Fibroblast of lung (primary cell): ENCODE measurements at regions not wholly inside any gene's neighbourhood (a gene's known extent, or its start where the extent isn't known, plus 50 kb on each side); places are given as distances from the start of the nearest gene placed in this dataset.
A peak's percentile ranks its signal among the peaks of the same experiment; 100 is the strongest.

Experiments used
- DNase-seq, 2 donors: peaks; one replicate each; pipeline versions ENCODE4 v3.0.0 to v3.0.0-alpha.2; 2010; ENCODE audit warnings: low read depth in 2 of 2
- H2AFZ ChIP-seq: 2 replicates; pipeline ENCODE4 v1.5.1; 2012; ENCODE audit warnings: low read length, control low read depth, inconsistent platforms
- H3K27ac ChIP-seq: 2 replicates; pipeline ENCODE4 v1.5.1; 2011; ENCODE audit warnings: low read length, control low read depth; ENCODE audit not compliant: insufficient read depth
- H3K27me3 ChIP-seq: 2 replicates; pipeline ENCODE4 v1.5.1; 2011; ENCODE audit warnings: mild to moderate bottlenecking, low read length; ENCODE audit not compliant: control insufficient read depth, insufficient read depth
- H3K36me3 ChIP-seq: 2 replicates; pipeline ENCODE4 v1.5.1; 2011; ENCODE audit warnings: low read length; ENCODE audit not compliant: control insufficient read depth, insufficient read depth
- H3K4me1 ChIP-seq: 2 replicates; pipeline ENCODE4 v1.5.1; 2011; ENCODE audit warnings: low read length; ENCODE audit not compliant: control insufficient read depth, insufficient read depth; ENCODE audit errors: extremely low read depth
- H3K4me2 ChIP-seq: 2 replicates; pipeline ENCODE4 v1.5.1; 2011; ENCODE audit warnings: low read length, control low read depth; ENCODE audit not compliant: insufficient read depth; ENCODE audit errors: extremely low read depth
- H3K4me3 ChIP-seq, 4 experiments: fragments of 200-600 bp in 1 of 4; sonication (generic) in 1 of 4; replicated peaks in 1 of 4; 2 replicates each; pipeline ENCODE4 v1.5.1; 2011 to 2016; ENCODE audit warnings: low read length in 4 of 4, low read depth in 3 of 4, mild to moderate bottlenecking in 3 of 4, control low read depth in 2 of 4, inconsistent platforms in 1 of 4, mixed read lengths in 1 of 4; ENCODE audit not compliant: insufficient read depth in 1 of 4; ENCODE audit errors: control extremely low read depth in 1 of 4
- H3K79me2 ChIP-seq: 2 replicates; pipeline ENCODE4 v1.5.1; 2012; ENCODE audit warnings: mild to moderate bottlenecking, low read length, inconsistent platforms; ENCODE audit not compliant: control insufficient read depth, insufficient read depth
- H3K9ac ChIP-seq: 2 replicates; pipeline ENCODE4 v1.5.1; 2011; ENCODE audit warnings: mild to moderate bottlenecking, low read length, control low read depth; ENCODE audit not compliant: insufficient read depth
- H3K9me3 ChIP-seq: 2 replicates; pipeline ENCODE4 v1.5.1; 2012; ENCODE audit warnings: low read depth, low read length; ENCODE audit not compliant: control insufficient read depth, insufficient read depth
- H4K20me1 ChIP-seq: 2 replicates; pipeline ENCODE4 v1.5.1; 2011; ENCODE audit warnings: low read length; ENCODE audit not compliant: control insufficient read depth, insufficient read depth; ENCODE audit errors: extremely low read depth
- CTCF ChIP-seq, 2 donors: IDR thresholded peaks in 1 of 2; conservative IDR thresholded peaks in 1 of 2; 1 replicate in 1 of 2; 2 replicates in 1 of 2; pipeline ENCODE4 v1.5.1; 2011 to 2012; ENCODE audit warnings: low read length in 2 of 2, control low read depth in 1 of 2, inconsistent platforms in 1 of 2, low read depth in 1 of 2, mild to moderate bottlenecking in 1 of 2
- EZH2 ChIP-seq: IDR thresholded peaks from 2 replicates; pipeline ENCODE4 v1.5.1; 2012; ENCODE audit warnings: low read length, control low read depth, mild to moderate bottlenecking; ENCODE audit errors: missing control alignments

- Histone ChIP-seq H3K4me2 (no peak overlapping the region), H3K9me3 (no peaks in the 10 kb centered on the region), H3K36me3 (no peaks in the 10 kb centered on the region), H4K20me1 (no peaks in the 10 kb centered on the region), H3K79me2 (no peaks in the 10 kb centered on the region), H3K9ac (no peak overlapping the region), H2AFZ (no peak overlapping the region), H3K27ac (no peak overlapping the region), H3K4me1 (no peaks in the 10 kb centered on the region), H3K27me3 (no peaks in the 10 kb centered on the region), H3K4me3 (no peak overlapping the region)
- no peak for DNase-seq
- TF ChIP-seq EZH2 (no peak), CTCF (conservative IDR thresholded peaks at IDR 0.05 in 1 of 2, IDR thresholded peaks at IDR 0.05 in 1 of 2; ENCODE audit: low read depth in 1 of 2, low read length in 2 of 2) (no peak)
Measured at GRCh38 chr12:41762691-41763090, 382.0 kb downstream of the GXYLT1 start.

- no peak for DNase-seq
- TF ChIP-seq CTCF (conservative IDR thresholded peaks at IDR 0.05 in 1 of 2, IDR thresholded peaks at IDR 0.05 in 1 of 2; ENCODE audit: low read depth in 1 of 2, low read length in 2 of 2) (no peak), EZH2 (no peak)
- Histone ChIP-seq H3K4me1 (no peaks in the 10 kb centered on the region), H3K27me3 (no peaks in the 10 kb centered on the region), H3K36me3 (no peaks in the 10 kb centered on the region), H3K79me2 (no peaks in the 10 kb centered on the region), H2AFZ (no peak overlapping the region), H3K27ac (no peak overlapping the region), H3K4me2 (no peak overlapping the region), H3K9me3 (no peaks in the 10 kb centered on the region), H4K20me1 (no peaks in the 10 kb centered on the region), H3K4me3 (no peak overlapping the region), H3K9ac (no peak overlapping the region)
Measured at GRCh38 chr12:41745593-41745992, 399.1 kb downstream of the GXYLT1 start.

GRCh38 chr12:41743835-41744234 is 400.8 kb downstream of the GXYLT1 start:
- Histone ChIP-seq H3K4me1 (no peaks in the 10 kb centered on the region), H3K36me3 (no peaks in the 10 kb centered on the region), H3K27ac (no peak overlapping the region), H4K20me1 (no peaks in the 10 kb centered on the region), H3K4me3 (no peak overlapping the region), H3K27me3 (no peaks in the 10 kb centered on the region), H2AFZ (no peak overlapping the region), H3K9ac (no peak overlapping the region), H3K4me2 (no peak overlapping the region), H3K9me3 (no peaks in the 10 kb centered on the region), H3K79me2 (no peaks in the 10 kb centered on the region)
- DNase-seq, result peak in 1 of 2 donors; percentile 40
- TF ChIP-seq CTCF (conservative IDR thresholded peaks at IDR 0.05 in 1 of 2, IDR thresholded peaks at IDR 0.05 in 1 of 2; ENCODE audit: low read depth in 1 of 2, low read length in 2 of 2) (no peak), EZH2 (no peak)
